ENCODE measurements at regions not wholly inside any gene's neighbourhood (a gene's known extent, or its start where the extent isn't known, plus 50 kb on each side); places are given as distances from the start of the nearest gene placed in this dataset.

DNA sequence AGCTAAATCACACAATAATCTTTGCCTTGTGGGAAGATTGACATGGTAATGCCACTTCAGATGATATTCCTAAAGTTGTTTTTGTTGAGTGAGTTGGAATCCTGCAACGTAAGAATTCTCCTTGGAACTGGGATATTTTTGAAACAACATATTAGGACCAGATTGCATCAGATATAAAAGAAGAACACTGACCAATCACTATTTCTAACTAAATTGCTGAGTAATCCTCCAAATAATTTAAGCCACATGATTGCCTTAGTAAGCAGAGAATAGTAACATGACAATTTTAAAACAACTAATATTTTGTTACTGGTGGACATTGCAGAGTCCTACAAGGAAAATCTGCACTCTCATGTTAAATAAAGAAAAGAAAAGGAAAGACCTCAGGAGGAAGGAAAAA, 353.9 kb upstream of the LMCD1 start:
- H3K79me1 ChIP-seq (ENCODE audit: low read depth in 1 of 2, low read length in 2 of 2): no peaks in the 10 kb centered on the region
- ChIA-PET CTCF (no interaction called here), POLR2A (ENCODE audit: unreplicated experiment) (no interaction called here)
- H4K20me1 ChIP-seq (ENCODE audit: insufficient read depth, low read length): no peaks in the 10 kb centered on the region
- no peak overlapping the region for H3K4me3 ChIP-seq (ENCODE audit: insufficient read depth, low read depth, low read length)
- TF ChIP-seq MAZ (IDR thresholded peaks at IDR 0.05; ENCODE audit: borderline replicate concordance, low read depth, low read length) (no peak), POLR2A (IDR thresholded peaks at IDR 0.05; ENCODE audit: low read depth, low read length) (no peak), MXI1 (IDR thresholded peaks at IDR 0.05; ENCODE audit: borderline replicate concordance, low read depth, low read length) (no peak), NFE2L2 (IDR thresholded peaks at IDR 0.05; ENCODE audit: low read depth, low read length) (no peak), SMC3 (IDR thresholded peaks at IDR 0.05; ENCODE audit: low read depth, low read length) (no peak)
- H2BK15ac ChIP-seq (ENCODE audit: low read depth, low read length): no peak overlapping the region
- no peaks in the 10 kb centered on the region for H3K27me3 ChIP-seq (ENCODE audit: control insufficient read depth, insufficient read depth, low read length)
- no peak overlapping the region for H3K9ac ChIP-seq (ENCODE audit: low read depth, low read length)
- H2BK120ac ChIP-seq (ENCODE audit: low read depth, low read length): no peak overlapping the region
- H4K8ac ChIP-seq (ENCODE audit: low read depth in 2 of 2, low read length in 2 of 2): no peak overlapping the region
- no peak overlapping the region for H2BK5ac ChIP-seq (ENCODE audit: low read depth, low read length, poor library complexity, severe bottlenecking)
- H3K36me3 ChIP-seq (ENCODE audit: control insufficient read depth, insufficient read depth, low read length): no peaks in the 10 kb centered on the region
- H3K4me1 ChIP-seq (ENCODE audit: control insufficient read depth, insufficient read depth, low read length): no peaks in the 10 kb centered on the region
- no TSS peak for BruUV-seq (replicated peaks)
- WGBS, 2 experiments (ENCODE audit: extremely low coverage in 2 of 2, insufficient read length in 1 of 2): no CpG with 5 or more reads among the region's 1 CpG
- ATAC-seq (ENCODE audit: low read depth) (no peak), DNase-seq (no peak)
- no peak overlapping the region for H2BK20ac ChIP-seq (ENCODE audit: low read depth, low read length)
- H3K9me3 ChIP-seq (ENCODE audit: control insufficient read depth, insufficient read depth, low read length): no peaks in the 10 kb centered on the region
- intact Hi-C loops (cut with micrococcal nuclease) (no loop called here), dilution Hi-C loops (cut with HindIII; ENCODE audit: low sequenced_read_pairs, unreplicated experiment) (no loop called here), in situ Hi-C loops (cut with MboI; ENCODE audit: low sequenced_read_pairs) (no loop called here)
- no peak overlapping the region for H4K91ac ChIP-seq (ENCODE audit: insufficient read depth, low read depth, low read length)
- H2AFZ ChIP-seq (replicated peaks; ENCODE audit: low read length, poor library complexity): no peak overlapping the region
- H3K27ac ChIP-seq (ENCODE audit: insufficient read depth, low read length): no peak overlapping the region
- no peak overlapping the region for H3K14ac ChIP-seq (replicated peaks; ENCODE audit: low read depth, low read length)
- H3K23ac ChIP-seq (ENCODE audit: low read depth, low read length): no peak overlapping the region
- no peak overlapping the region for H3K4me2 ChIP-seq (ENCODE audit: low read depth, low read length)
- H3K4ac ChIP-seq (ENCODE audit: low read depth, low read length): no peak overlapping the region
- H4K5ac ChIP-seq (ENCODE audit: low read depth, low read length): no peak overlapping the region
- H3K56ac ChIP-seq (ENCODE audit: extremely low read depth, insufficient read depth, low read length): no peak overlapping the region
- H3K9me1 ChIP-seq (ENCODE audit: insufficient read depth, low read length): no peaks in the 10 kb centered on the region
- H2AK5ac ChIP-seq (ENCODE audit: low read depth, low read length): no peak overlapping the region
- H3K18ac ChIP-seq (ENCODE audit: low read depth, low read length): no peak overlapping the region
- H2AK9ac ChIP-seq (replicated peaks; ENCODE audit: low read depth, low read length, poor library complexity): no peak overlapping the region

Measured in IMR-90 (cell line).